ENCODE measurements at regions not wholly inside any gene's neighbourhood (a gene's known extent, or its start where the extent isn't known, plus 50 kb on each side); places are given as distances from the start of the nearest gene placed in this dataset.
"Not testable (repeated sequence)": the region's sequence is repeated elsewhere in the genome, so short reads cannot be mapped to it uniquely, and the experiment has no call there.

DNA sequence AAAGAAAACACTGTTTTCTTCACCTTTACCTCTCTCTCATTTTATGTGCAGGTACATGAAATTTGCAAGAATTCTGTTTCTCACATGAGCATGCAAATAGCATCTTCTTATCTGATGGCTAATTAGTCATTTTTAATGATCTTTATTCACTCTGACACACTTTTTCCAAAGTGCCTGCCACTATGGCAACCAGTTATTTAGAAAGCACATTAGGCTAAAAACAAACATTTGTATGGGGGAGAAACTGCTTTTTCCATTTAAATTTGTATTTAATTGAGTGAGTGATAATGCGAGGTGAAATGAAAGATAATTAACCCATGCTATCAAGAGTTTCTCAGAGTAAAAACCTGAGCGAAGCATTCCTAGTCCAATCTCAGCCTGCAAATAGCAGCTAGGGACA lies 365.0 kb downstream of the MAT2B start:
- no peaks in the 10 kb centered on the region for H3K4me1 Mint-ChIP-seq (ENCODE audit: low read depth)
- ATAC-seq: no peak
- H3K27ac Mint-ChIP-seq: no peak overlapping the region
- H3K9me3 Mint-ChIP-seq: peaks cover 1% of the 10 kb centered on the region
- H3K27me3 Mint-ChIP-seq: no peaks in the 10 kb centered on the region
- ChIA-PET POLR2A (no interaction called here), CTCF (no interaction called here)
- TF ChIP-seq, protein P1, sequence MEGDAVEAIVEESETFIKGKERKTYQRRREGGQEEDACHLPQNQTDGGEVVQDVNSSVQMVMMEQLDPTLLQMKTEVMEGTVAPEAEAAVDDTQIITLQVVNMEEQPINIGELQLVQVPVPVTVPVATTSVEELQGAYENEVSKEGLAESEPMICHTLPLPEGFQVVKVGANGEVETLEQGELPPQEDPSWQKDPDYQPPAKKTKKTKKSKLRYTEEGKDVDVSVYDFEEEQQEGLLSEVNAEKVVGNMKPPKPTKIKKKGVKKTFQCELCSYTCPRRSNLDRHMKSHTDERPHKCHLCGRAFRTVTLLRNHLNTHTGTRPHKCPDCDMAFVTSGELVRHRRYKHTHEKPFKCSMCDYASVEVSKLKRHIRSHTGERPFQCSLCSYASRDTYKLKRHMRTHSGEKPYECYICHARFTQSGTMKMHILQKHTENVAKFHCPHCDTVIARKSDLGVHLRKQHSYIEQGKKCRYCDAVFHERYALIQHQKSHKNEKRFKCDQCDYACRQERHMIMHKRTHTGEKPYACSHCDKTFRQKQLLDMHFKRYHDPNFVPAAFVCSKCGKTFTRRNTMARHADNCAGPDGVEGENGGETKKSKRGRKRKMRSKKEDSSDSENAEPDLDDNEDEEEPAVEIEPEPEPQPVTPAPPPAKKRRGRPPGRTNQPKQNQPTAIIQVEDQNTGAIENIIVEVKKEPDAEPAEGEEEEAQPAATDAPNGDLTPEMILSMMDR (IDR thresholded peaks at IDR 0.05): no peak
- H3K36me3 Mint-ChIP-seq (ENCODE audit: low read depth): no peaks in the 10 kb centered on the region
- no peak for DNase-seq
- intact Hi-C loops (cut with micrococcal nuclease): no loop called here
- H3K4me3 Mint-ChIP-seq: no peak overlapping the region

DNA sequence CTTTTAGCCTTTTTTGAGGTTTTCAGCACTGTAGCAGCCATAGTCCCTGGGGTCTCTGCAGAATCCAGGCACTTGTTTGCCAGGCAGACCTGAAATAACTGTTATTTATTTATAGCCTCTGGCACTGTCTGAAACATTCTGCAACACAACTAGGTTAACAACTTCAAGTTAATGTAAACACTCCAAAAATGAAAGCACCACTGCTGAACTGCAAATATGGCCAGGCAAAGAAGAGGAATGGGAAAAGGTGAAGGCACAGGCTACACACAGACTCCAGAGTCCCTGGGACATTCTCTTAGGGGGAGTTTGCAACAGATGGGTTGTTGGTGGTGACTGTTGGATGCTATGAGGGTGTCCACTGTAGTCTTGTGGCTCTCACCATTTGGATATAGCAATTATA lies 369.0 kb downstream of the MAT2B start:
- H3K27ac Mint-ChIP-seq: no peak overlapping the region
- no peak overlapping the region for H3K4me3 Mint-ChIP-seq
- peaks cover 3% of the 10 kb centered on the region for H3K9me3 Mint-ChIP-seq
- no peak for ATAC-seq
- DNase-seq: no peak
- no peaks in the 10 kb centered on the region for H3K4me1 Mint-ChIP-seq (ENCODE audit: low read depth)
- TF ChIP-seq, protein P1 (IDR thresholded peaks at IDR 0.05): no peak
- CTCF ChIA-PET: no interaction called here
- POLR2A ChIA-PET: no interaction called here
- H3K36me3 Mint-ChIP-seq (ENCODE audit: low read depth): no peaks in the 10 kb centered on the region
- no peaks in the 10 kb centered on the region for H3K27me3 Mint-ChIP-seq
- intact Hi-C loops (cut with micrococcal nuclease): no loop called here

DNA sequence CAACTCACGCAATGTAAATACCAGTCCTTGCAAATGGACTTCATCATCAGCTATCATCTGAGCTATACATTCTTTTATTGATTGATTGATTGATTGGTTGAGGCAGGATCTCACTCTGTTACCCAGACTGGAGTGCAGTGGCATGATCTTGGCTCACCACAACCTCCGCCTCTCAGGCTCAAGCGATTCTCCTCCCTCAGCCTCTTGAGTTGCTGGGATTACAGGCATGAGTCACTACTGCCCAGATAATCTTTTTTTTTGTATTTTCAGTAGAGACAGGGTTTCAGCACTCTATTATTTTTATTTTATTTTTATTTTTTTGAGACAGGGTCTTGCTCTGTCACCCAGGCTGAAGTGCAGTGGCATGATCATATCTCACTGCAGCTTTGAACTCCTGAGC lies 369.5 kb downstream of the MAT2B start:
- H3K4me1 Mint-ChIP-seq (ENCODE audit: low read depth); H3K36me3 Mint-ChIP-seq (ENCODE audit: low read depth); DNase-seq; ATAC-seq; CTCF ChIA-PET; POLR2A ChIA-PET; intact Hi-C loops (cut with micrococcal nuclease); H3K27me3 Mint-ChIP-seq; H3K9me3 Mint-ChIP-seq; H3K4me3 Mint-ChIP-seq; H3K27ac Mint-ChIP-seq: not testable (repeated sequence)

DNA sequence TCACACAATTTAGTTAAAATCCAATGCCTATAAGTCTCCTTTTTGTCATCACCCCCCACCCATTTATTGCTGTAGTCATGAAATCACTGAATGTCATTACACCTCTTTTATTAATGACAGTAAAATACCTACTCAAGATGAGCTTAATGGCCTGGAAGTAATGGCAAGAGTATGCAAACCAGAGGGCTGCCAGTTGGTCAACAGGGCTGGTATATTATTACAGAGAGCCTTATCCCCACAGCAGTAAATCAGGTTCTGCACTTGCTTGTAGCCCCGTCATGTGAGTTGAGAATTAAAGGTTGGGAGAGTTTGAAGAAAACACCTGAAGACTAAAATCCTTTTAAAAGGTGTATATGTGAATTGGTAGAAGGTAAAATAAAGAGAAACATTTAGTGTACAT lies 372.4 kb downstream of the MAT2B start:
- H3K9me3 Mint-ChIP-seq: peaks cover 5% of the 10 kb centered on the region
- TF ChIP-seq, protein P1 (IDR thresholded peaks at IDR 0.05): no peak
- no peak overlapping the region for H3K27ac Mint-ChIP-seq
- ATAC-seq (no peak), DNase-seq (no peak)
- ChIA-PET CTCF (no interaction called here), POLR2A (no interaction called here)
- no peak overlapping the region for H3K4me3 Mint-ChIP-seq
- intact Hi-C loops (cut with micrococcal nuclease): no loop called here
- H3K4me1 Mint-ChIP-seq (ENCODE audit: low read depth): no peaks in the 10 kb centered on the region
- no peaks in the 10 kb centered on the region for H3K36me3 Mint-ChIP-seq (ENCODE audit: low read depth)
- H3K27me3 Mint-ChIP-seq: no peaks in the 10 kb centered on the region

DNA sequence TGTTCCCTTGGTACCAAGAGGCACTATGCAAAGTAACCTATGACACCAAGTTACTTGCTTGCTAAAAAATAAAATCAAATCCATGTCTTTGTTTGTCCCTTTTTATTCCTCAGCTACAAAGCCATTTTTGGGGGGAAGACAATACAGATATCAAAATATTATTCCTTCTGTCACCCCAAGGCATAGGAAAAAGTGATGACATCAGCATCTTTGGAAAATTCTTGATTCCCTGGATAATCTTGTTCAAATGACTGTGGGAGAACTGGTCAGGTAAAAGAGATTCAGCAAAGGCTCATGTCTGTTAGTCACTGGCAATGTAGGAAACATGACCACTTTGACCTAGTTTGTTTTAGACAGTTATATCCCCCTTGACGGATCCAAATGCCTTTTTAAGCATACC lies 373.1 kb downstream of the MAT2B start:
- intact Hi-C loops (cut with micrococcal nuclease): no loop called here
- Mint-ChIP-seq H3K4me1 (ENCODE audit: low read depth) (no peaks in the 10 kb centered on the region), H3K27ac (no peak overlapping the region), H3K36me3 (ENCODE audit: low read depth) (no peaks in the 10 kb centered on the region), H3K27me3 (no peaks in the 10 kb centered on the region), H3K4me3 (no peak overlapping the region), H3K9me3 (peaks cover 5% of the 10 kb centered on the region)
- ATAC-seq (no peak), DNase-seq (no peak)
- TF ChIP-seq, protein P1 (IDR thresholded peaks at IDR 0.05): no peak
- ChIA-PET CTCF (no interaction called here), POLR2A (interaction anchor here (0.8 kb wide), 1 partner anchor 11 kb away, joined by 3 read pairs; no protein-coding TSS in a partner anchor)

DNA sequence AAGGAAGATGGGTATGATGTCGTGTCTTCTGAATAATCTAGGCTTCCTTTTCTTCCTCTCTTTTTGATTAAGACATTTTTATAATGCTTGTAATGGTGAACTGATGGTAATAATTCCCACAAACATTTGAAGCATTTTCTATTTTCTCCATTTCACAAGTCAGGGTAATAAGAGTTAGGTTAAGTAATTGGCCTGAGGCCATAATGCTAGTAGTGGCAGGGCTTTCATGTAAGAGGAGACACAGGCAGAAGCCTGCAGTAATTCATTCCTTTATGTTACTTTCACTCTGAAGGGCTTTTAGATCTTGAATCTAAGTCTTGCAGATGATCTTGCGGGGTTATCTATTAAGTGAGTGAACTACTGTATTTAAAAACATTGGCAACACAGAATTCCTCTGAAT lies 374.9 kb downstream of the MAT2B start:
- H3K36me3 Mint-ChIP-seq (ENCODE audit: low read depth): no peaks in the 10 kb centered on the region
- no peak overlapping the region for H3K27ac Mint-ChIP-seq
- peaks cover 5% of the 10 kb centered on the region for H3K9me3 Mint-ChIP-seq
- no peaks in the 10 kb centered on the region for H3K27me3 Mint-ChIP-seq
- intact Hi-C loops (cut with micrococcal nuclease): no loop called here
- no peak overlapping the region for H3K4me3 Mint-ChIP-seq
- ChIA-PET CTCF (no interaction called here), POLR2A (no interaction called here)
- DNase-seq (no peak), ATAC-seq (no peak)
- TF ChIP-seq, protein P1 (IDR thresholded peaks at IDR 0.05): no peak
- no peaks in the 10 kb centered on the region for H3K4me1 Mint-ChIP-seq (ENCODE audit: low read depth)

Data from activated CD8-positive, alpha-beta T cell treated with anti-CD3 and anti-CD28 coated beads for 36 hours (primary cell).